ENCODE measurements at regions not wholly inside any gene's neighbourhood (a gene's known extent, or its start where the extent isn't known, plus 50 kb on each side); places are given as distances from the start of the nearest gene placed in this dataset.

DNA sequence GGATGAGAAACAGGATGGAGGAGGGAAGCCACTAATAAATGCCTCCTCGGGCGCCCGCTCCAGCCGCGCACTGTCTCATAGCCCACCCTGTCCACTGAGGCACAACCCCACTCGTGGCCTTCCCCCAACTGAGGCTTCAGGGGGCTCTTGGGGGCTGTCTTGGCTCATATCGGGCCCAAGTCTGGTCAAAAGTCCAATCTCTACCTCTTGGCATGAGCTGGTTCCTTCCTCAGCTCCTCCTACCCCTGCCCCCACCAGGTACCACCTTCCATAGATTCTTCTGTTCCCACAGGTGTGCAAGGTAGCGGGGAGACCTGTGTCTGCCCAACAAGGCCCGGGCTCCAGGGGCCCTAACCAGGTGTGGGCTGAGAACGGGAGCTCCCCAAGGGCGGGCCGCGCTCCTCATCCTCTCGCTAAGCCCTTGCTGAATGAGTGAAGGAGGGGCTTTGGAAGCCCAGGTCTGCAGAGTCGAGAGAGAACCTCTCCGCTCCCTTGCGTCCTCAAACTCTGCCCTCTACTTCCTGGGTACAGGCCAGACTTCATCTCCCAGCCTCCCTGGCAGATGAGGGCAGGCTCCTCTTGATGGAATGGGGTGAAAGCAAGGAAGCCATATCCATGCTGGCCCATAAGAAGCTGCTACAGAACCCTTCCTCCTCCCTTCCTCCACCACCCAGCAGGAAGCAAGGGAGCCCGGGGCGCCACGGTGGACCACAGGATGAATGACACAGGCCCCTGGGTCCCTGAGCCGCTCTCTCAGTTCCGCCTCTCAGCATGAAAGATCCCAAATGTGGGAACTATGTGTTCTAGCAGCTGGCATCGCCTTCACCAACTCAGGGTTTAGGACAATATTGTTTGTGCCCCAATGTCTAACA, 74.7 kb downstream of the PSMG1 start:
- TF ChIP-seq, protein P1, sequence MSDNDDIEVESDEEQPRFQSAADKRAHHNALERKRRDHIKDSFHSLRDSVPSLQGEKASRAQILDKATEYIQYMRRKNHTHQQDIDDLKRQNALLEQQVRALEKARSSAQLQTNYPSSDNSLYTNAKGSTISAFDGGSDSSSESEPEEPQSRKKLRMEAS (IDR thresholded peaks at IDR 0.05; ENCODE audit: low read depth, low read length) = no peak
- no peak for TF ChIP-seq CTCF (IDR thresholded peaks at IDR 0.05; ENCODE audit: low read depth, low read length)
- TF ChIP-seq POLR2A (IDR thresholded peaks at IDR 0.05; ENCODE audit: extremely low read depth, insufficient read length) = no peak
- no peak for TF ChIP-seq MYC (IDR thresholded peaks at IDR 0.05; ENCODE audit: low read depth, low read length)
